NT2/D1 (cell line): ENCODE measurements at regions not wholly inside any gene's neighbourhood (a gene's known extent, or its start where the extent isn't known, plus 50 kb on each side); places are given as distances from the start of the nearest gene placed in this dataset.

Experiments used
- YY1 ChIP-seq: IDR thresholded peaks from 2 replicates; pipeline ENCODE4 v1.6.1; 2011; ENCODE audit not compliant: insufficient read length, insufficient read depth
- ZNF274 ChIP-seq: IDR thresholded peaks from 2 replicates; pipeline ENCODE4 v1.6.1; 2011; ENCODE audit warnings: mild to moderate bottlenecking, low read depth, low read length

- no peak for TF ChIP-seq YY1
- TF ChIP-seq ZNF274, result no peak
These were observed 309.6 kb upstream of the MKI67 start for GRCh38 chr10:128435811-128436210.
